WTC11 (cell line): ENCODE measurements at regions not wholly inside any gene's neighbourhood (a gene's known extent, or its start where the extent isn't known, plus 50 kb on each side); places are given as distances from the start of the nearest gene placed in this dataset.

Source experiments
- AFF4 ChIP-seq: sonication (generic); formaldehyde crosslinking; IDR thresholded peaks from 2 replicates; pipeline ENCODE4 v1.8.1; 2023; ENCODE audit warnings: mild to moderate bottlenecking, missing genetic modification reagents, borderline replicate concordance
- ATF2 ChIP-seq: sonication (generic); formaldehyde crosslinking; IDR thresholded peaks from 2 replicates; pipeline ENCODE4 v1.8.1; 2022; ENCODE audit warnings: low read depth, missing genetic modification reagents, borderline replicate concordance
- CREB1 ChIP-seq: sonication (generic); formaldehyde crosslinking; IDR thresholded peaks from 2 replicates; pipeline ENCODE4 v1.8.0; 2023; ENCODE audit warnings: mild to moderate bottlenecking, missing genetic modification reagents
- ESRRA ChIP-seq: sonication (generic); formaldehyde crosslinking; IDR thresholded peaks from 2 replicates; pipeline ENCODE4 v1.8.1; 2022; ENCODE audit warnings: mild to moderate bottlenecking, missing genetic modification reagents, borderline replicate concordance
- NFYB ChIP-seq: sonication (generic); formaldehyde crosslinking; conservative IDR thresholded peaks from 2 replicates; pipeline ENCODE4 v1.8.0; 2022; ENCODE audit warnings: low read depth, missing genetic modification reagents
- SP1 ChIP-seq: sonication (generic); formaldehyde crosslinking; conservative IDR thresholded peaks from 2 replicates; pipeline ENCODE4 v1.8.1; 2022; ENCODE audit warnings: missing genetic modification reagents
- TEAD1 ChIP-seq: sonication (generic); formaldehyde crosslinking; IDR thresholded peaks from 2 replicates; pipeline ENCODE4 v1.8.0; 2022; ENCODE audit warnings: mild to moderate bottlenecking, missing genetic modification reagents
- TF ChIP-seq, protein P1 (sequence below): sonication (generic); formaldehyde crosslinking; IDR thresholded peaks from 2 replicates; pipeline ENCODE4 v1.8.0; 2022; ENCODE audit warnings: mild to moderate bottlenecking, missing genetic modification reagents
- TF ChIP-seq, protein P2 (sequence below): fragments of 200-600 bp; IDR thresholded peaks from 2 replicates; pipeline ENCODE4 v1.8.0; 2022; ENCODE audit warnings: antibody characterized with exemption
- TF ChIP-seq, protein P3 (sequence below): sonication (generic); formaldehyde crosslinking; IDR thresholded peaks from 2 replicates; pipeline ENCODE4 v1.8.0; 2022; ENCODE audit warnings: mild to moderate bottlenecking, missing genetic modification reagents
- TF ChIP-seq, protein P4 (sequence below): sonication (generic); formaldehyde crosslinking; IDR thresholded peaks from 2 replicates; pipeline ENCODE4 v1.8.0; 2023; ENCODE audit warnings: missing genetic modification reagents

DNA sequence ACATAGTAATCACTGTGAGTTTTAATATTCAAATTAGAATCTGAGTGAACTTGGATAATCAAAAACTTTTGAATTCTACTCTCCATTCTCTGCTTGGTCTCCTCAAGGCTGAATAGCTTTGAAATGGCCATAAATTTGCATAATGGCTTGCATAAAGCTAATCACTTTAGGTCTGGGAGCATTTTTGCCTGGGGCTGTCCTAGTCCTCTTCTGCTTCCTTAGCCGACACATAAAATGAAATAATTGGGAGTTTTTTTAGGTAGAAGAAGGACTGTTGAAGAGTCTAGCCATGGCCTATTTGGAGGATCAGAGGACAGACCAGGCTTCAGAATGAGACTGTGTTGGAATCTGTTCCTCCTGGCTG lies 91.4 kb upstream of the EEF2KMT start:
- TF ChIP-seq SP1 (CRISPR knock-in tag) = no peak
- TF ChIP-seq, protein P1, sequence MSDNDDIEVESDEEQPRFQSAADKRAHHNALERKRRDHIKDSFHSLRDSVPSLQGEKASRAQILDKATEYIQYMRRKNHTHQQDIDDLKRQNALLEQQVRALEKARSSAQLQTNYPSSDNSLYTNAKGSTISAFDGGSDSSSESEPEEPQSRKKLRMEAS (CRISPR knock-in tag) = no peak
- TF ChIP-seq, protein P2, sequence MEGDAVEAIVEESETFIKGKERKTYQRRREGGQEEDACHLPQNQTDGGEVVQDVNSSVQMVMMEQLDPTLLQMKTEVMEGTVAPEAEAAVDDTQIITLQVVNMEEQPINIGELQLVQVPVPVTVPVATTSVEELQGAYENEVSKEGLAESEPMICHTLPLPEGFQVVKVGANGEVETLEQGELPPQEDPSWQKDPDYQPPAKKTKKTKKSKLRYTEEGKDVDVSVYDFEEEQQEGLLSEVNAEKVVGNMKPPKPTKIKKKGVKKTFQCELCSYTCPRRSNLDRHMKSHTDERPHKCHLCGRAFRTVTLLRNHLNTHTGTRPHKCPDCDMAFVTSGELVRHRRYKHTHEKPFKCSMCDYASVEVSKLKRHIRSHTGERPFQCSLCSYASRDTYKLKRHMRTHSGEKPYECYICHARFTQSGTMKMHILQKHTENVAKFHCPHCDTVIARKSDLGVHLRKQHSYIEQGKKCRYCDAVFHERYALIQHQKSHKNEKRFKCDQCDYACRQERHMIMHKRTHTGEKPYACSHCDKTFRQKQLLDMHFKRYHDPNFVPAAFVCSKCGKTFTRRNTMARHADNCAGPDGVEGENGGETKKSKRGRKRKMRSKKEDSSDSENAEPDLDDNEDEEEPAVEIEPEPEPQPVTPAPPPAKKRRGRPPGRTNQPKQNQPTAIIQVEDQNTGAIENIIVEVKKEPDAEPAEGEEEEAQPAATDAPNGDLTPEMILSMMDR = no peak
- TF ChIP-seq, protein P3, sequence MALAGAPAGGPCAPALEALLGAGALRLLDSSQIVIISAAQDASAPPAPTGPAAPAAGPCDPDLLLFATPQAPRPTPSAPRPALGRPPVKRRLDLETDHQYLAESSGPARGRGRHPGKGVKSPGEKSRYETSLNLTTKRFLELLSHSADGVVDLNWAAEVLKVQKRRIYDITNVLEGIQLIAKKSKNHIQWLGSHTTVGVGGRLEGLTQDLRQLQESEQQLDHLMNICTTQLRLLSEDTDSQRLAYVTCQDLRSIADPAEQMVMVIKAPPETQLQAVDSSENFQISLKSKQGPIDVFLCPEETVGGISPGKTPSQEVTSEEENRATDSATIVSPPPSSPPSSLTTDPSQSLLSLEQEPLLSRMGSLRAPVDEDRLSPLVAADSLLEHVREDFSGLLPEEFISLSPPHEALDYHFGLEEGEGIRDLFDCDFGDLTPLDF = no peak
- TF ChIP-seq ATF2 (CRISPR knock-in tag) = no peak
- TF ChIP-seq TEAD1 (CRISPR knock-in tag) = no peak
- no peak for TF ChIP-seq ESRRA (CRISPR knock-in tag)
- TF ChIP-seq, protein P4, sequence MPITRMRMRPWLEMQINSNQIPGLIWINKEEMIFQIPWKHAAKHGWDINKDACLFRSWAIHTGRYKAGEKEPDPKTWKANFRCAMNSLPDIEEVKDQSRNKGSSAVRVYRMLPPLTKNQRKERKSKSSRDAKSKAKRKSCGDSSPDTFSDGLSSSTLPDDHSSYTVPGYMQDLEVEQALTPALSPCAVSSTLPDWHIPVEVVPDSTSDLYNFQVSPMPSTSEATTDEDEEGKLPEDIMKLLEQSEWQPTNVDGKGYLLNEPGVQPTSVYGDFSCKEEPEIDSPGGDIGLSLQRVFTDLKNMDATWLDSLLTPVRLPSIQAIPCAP = no peak
- TF ChIP-seq NFYB (CRISPR knock-in tag) = no peak
- no peak for TF ChIP-seq CREB1 (CRISPR knock-in tag)
- no peak for TF ChIP-seq AFF4 (CRISPR knock-in tag)
